Heart right ventricle (tissue), 16 donors: ENCODE measurements at regions not wholly inside any gene's neighbourhood (a gene's known extent, or its start where the extent isn't known, plus 50 kb on each side); places are given as distances from the start of the nearest gene placed in this dataset.

ENCODE experiments used
- ATAC-seq, 8 donors: fragments of 200-7000 bp; cut with Tn5 transposase; one replicate each; pipeline ENCODE4 v1.9.1; 2020; ENCODE audit warnings: mild to moderate bottlenecking in 8 of 8, moderate library complexity in 8 of 8, moderate number of reproducible peaks in 1 of 8
- DNase-seq, 2 donors: peaks; one replicate each; pipeline ENCODE4 v3.0.0-alpha.2; 2020
- H3K27ac ChIP-seq, 10 donors: fragments of 200-600 bp; sonication (generic) in 2 of 10; one replicate each; pipeline versions ENCODE4 v1.5.0 to v1.8.0; 2020 to 2022; ENCODE audit warnings: mild to moderate bottlenecking in 3 of 10
- H3K27me3 ChIP-seq, 7 donors: fragments of 200-600 bp; one replicate each; pipeline ENCODE4 v1.8.0; 2021 to 2022; ENCODE audit warnings: mild to moderate bottlenecking in 2 of 7
- H3K36me3 ChIP-seq, 9 donors: fragments of 200-600 bp; sonication (generic) in 1 of 9; one replicate each; pipeline versions ENCODE4 v1.5.0 to v1.8.0; 2020 to 2022; ENCODE audit warnings: mild to moderate bottlenecking in 2 of 9
- H3K4me1 ChIP-seq, 9 donors: fragments of 200-600 bp; sonication (generic) in 1 of 9; one replicate each; pipeline versions ENCODE4 v1.5.0 to v1.8.0; 2020 to 2022; ENCODE audit warnings: mild to moderate bottlenecking in 4 of 9
- H3K4me3 ChIP-seq, 10 donors: fragments of 200-600 bp; sonication (generic) in 2 of 10; one replicate each; pipeline versions ENCODE4 v1.5.0 to v1.8.0; 2020 to 2022; ENCODE audit warnings: mild to moderate bottlenecking in 7 of 10, moderate library complexity in 2 of 10
- H3K9me3 ChIP-seq, 11 donors: fragments of 200-600 bp in 10 of 11; sonication (generic) in 2 of 11; one replicate each; pipeline versions ENCODE4 v1.5.0 to v1.8.0; 2013 to 2022; ENCODE audit warnings: mild to moderate bottlenecking in 2 of 11, control low read depth in 1 of 11, moderate library complexity in 1 of 11
- WGBS, 2 donors: extraction: QIAGEN DNeasy Blood & Tissue Kit; methylation state at CpG; one replicate each; pipeline ENCODE4 v1.1.7; 2013; ENCODE audit warnings: inconsistent platforms in 1 of 2; 5-methylcytosine and 5-hydroxymethylcytosine counted together
- intact Hi-C, 10 donors: fragments of 100-400 bp; cut with DNase I; formaldehyde crosslinking; loops; one replicate each; pipeline versions ENCODE4 v1.11.1 to v1.14.2; 2022
- TF ChIP-seq, protein P1 (sequence below), 9 donors: fragments of 200-600 bp; sonication (generic) in 2 of 9; IDR thresholded peaks; one replicate each; pipeline versions ENCODE4 v1.5.0 to v1.8.0; 2021 to 2022; ENCODE audit warnings: antibody characterized with exemption in 9 of 9, mild to moderate bottlenecking in 5 of 9, moderate library complexity in 1 of 9
- donor health status: Arrhythmogenic right ventricular cardiomyopathy.
- donor health status: ischemic (EF 13 %, LVEDD 7.1; RV severe dilation, severe dysfunction).
- donor health status: healthy with polysubstance abuse.
- donor health status: DM: no; HTN: yes; CAD: no.
- donor health status: DM: no; HTN: no; CAD: no.
- donor health status: ischemic (EF 25% LVEDD 6.9; RV normal size, moderate dysfunction).
- donor health status: ischemic (EF 25% LVEDD 5.7; RV mildly dilated, moderate dysfunction).
- donor health status: healthy.
- donor health status: DM: yes; HTN: yes; CAD: no.
- donor health status: Ischemic cardiomyopathy.
- donor health status: ischemic (EF 35%, LVEDD 5.7; RV mildly dilated, moderate dysfunction).
- donor health status: nonischemic (EF 11% LVEDD 7.7; RV severe dilation, severe dysfunction).
- donor health status: DM: yes; HTN: yes; CAD: no.
- donor health status: PGD.
- donor health status: ischemic (EF 29% LVEDD 5.4; RV normal size, mild dysfunction).
- donor health status: nonischemic (EF 23%, LVEDD 6.1; RV moderate dilation, normal function).

DNA sequence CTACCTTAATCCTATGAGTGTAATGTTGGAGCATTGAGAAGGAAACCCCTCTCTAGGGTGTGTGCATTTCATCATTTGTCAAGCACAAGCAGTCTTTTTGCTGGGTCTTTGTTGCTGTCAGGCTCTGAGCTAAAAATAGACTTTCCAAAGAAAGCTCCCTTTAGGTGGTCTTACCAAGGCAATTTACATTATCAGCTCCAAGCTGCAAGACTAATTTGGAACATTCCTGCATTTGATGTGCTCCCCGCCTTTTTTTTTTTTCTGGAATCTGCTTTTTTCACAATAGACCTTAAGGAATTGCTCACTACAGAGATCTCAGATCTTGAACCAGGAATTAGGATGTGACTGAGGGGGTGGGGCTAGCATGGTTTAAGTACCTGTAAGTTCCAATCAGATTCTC is 60.6 kb upstream of the STAC start:
- 41 to 45% methylated on average over 1 of the region's 1 CpG for WGBS, 2 donors
- ATAC-seq, result no peak
- H3K36me3 ChIP-seq, result no peaks in the 10 kb centered on the region
- H3K27me3 ChIP-seq, result peaks cover 0 to 14% (median 0%) of the 10 kb centered on the region in 7 donors
- no peak overlapping the region for H3K4me3 ChIP-seq
- DNase-seq, result no peak
- no peak overlapping the region for H3K27ac ChIP-seq
- H3K4me1 ChIP-seq, result no peaks in the 10 kb centered on the region
- TF ChIP-seq, protein P1, sequence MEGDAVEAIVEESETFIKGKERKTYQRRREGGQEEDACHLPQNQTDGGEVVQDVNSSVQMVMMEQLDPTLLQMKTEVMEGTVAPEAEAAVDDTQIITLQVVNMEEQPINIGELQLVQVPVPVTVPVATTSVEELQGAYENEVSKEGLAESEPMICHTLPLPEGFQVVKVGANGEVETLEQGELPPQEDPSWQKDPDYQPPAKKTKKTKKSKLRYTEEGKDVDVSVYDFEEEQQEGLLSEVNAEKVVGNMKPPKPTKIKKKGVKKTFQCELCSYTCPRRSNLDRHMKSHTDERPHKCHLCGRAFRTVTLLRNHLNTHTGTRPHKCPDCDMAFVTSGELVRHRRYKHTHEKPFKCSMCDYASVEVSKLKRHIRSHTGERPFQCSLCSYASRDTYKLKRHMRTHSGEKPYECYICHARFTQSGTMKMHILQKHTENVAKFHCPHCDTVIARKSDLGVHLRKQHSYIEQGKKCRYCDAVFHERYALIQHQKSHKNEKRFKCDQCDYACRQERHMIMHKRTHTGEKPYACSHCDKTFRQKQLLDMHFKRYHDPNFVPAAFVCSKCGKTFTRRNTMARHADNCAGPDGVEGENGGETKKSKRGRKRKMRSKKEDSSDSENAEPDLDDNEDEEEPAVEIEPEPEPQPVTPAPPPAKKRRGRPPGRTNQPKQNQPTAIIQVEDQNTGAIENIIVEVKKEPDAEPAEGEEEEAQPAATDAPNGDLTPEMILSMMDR (IDR thresholded peaks at IDR 0.05), result no peak
- H3K9me3 ChIP-seq, result peaks cover 0 to 22% (median 11%) of the 10 kb centered on the region in 11 donors
- intact Hi-C loops, result no loop called here
